ENCODE measurements at regions not wholly inside any gene's neighbourhood (a gene's known extent, or its start where the extent isn't known, plus 50 kb on each side); places are given as distances from the start of the nearest gene placed in this dataset.

GRCh38 chr5:61609840-61610677 lies 278.0 kb downstream of the ZSWIM6 start:
- Histone ChIP-seq H4K20me1 (ENCODE audit: insufficient read depth, low read length) (no peaks in the 10 kb centered on the region), H3K9ac (ENCODE audit: low read length) (no peak overlapping the region), H3K27ac (ENCODE audit: low read length) (no peak overlapping the region), H3K4me2 (ENCODE audit: low read length) (no peak overlapping the region), H3K9me3 (ENCODE audit: insufficient read depth, low read length) (no peaks in the 10 kb centered on the region), H3K27me3 (ENCODE audit: low read depth, low read length) (0 out of 2 replicates have a peak, but pooled peaks cover 3% of the 10 kb centered on the region), H3K4me3 (ENCODE audit: low read length) (no peak overlapping the region), H3K4me1 (ENCODE audit: low read length) (no peaks in the 10 kb centered on the region), H2AFZ (ENCODE audit: low read depth, low read length) (no peak overlapping the region), H3K36me3 (replicated peaks; ENCODE audit: low read depth, low read length) (no peaks in the 10 kb centered on the region), H3K79me2 (ENCODE audit: low read length) (no peaks in the 10 kb centered on the region)
- TF ChIP-seq, protein P1, sequence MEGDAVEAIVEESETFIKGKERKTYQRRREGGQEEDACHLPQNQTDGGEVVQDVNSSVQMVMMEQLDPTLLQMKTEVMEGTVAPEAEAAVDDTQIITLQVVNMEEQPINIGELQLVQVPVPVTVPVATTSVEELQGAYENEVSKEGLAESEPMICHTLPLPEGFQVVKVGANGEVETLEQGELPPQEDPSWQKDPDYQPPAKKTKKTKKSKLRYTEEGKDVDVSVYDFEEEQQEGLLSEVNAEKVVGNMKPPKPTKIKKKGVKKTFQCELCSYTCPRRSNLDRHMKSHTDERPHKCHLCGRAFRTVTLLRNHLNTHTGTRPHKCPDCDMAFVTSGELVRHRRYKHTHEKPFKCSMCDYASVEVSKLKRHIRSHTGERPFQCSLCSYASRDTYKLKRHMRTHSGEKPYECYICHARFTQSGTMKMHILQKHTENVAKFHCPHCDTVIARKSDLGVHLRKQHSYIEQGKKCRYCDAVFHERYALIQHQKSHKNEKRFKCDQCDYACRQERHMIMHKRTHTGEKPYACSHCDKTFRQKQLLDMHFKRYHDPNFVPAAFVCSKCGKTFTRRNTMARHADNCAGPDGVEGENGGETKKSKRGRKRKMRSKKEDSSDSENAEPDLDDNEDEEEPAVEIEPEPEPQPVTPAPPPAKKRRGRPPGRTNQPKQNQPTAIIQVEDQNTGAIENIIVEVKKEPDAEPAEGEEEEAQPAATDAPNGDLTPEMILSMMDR (IDR thresholded peaks at IDR 0.05; ENCODE audit: low read depth, low read length) = no peak
- no peak for TF ChIP-seq EZH2phosphoT487 (IDR thresholded peaks at IDR 0.05; ENCODE audit: low read depth)

DNA sequence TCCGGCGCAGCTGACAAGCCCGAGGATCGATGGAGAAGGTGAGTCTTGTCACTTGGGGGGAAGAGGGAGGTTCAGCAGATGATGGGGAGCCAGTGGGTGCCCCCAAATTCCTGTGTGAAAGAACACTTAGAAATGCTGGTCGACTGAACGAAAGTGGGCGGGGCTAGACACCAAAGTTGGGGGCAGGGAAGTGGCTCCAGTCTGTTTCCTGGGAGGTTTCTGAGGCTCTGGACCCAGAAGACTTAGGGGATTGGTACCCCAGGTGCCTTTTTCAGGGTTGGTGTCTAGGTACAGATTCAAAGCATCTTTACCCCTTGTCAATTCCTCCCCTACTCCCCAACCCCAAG lies 278.6 kb downstream of the ZSWIM6 start:
- H4K20me1 ChIP-seq (ENCODE audit: insufficient read depth, low read length) = no peaks in the 10 kb centered on the region
- no peak overlapping the region for H3K4me2 ChIP-seq (ENCODE audit: low read length)
- no peak overlapping the region for H3K9ac ChIP-seq (ENCODE audit: low read length)
- TF ChIP-seq EZH2phosphoT487 (IDR thresholded peaks at IDR 0.05; ENCODE audit: low read depth) = no peak
- TF ChIP-seq, protein P1 (IDR thresholded peaks at IDR 0.05; ENCODE audit: low read depth, low read length) = no peak
- no peaks in the 10 kb centered on the region for H3K9me3 ChIP-seq (ENCODE audit: insufficient read depth, low read length)
- H3K4me3 ChIP-seq (ENCODE audit: low read length) = no peak overlapping the region
- H3K27me3 ChIP-seq (ENCODE audit: low read depth, low read length) = 0 out of 2 replicates have a peak, but pooled peaks cover 3% of the 10 kb centered on the region
- no peaks in the 10 kb centered on the region for H3K36me3 ChIP-seq (replicated peaks; ENCODE audit: low read depth, low read length)
- no peak overlapping the region for H3K27ac ChIP-seq (ENCODE audit: low read length)
- no peak overlapping the region for H2AFZ ChIP-seq (ENCODE audit: low read depth, low read length)
- H3K79me2 ChIP-seq (ENCODE audit: low read length) = no peaks in the 10 kb centered on the region
- H3K4me1 ChIP-seq (ENCODE audit: low read length) = no peaks in the 10 kb centered on the region

DNA sequence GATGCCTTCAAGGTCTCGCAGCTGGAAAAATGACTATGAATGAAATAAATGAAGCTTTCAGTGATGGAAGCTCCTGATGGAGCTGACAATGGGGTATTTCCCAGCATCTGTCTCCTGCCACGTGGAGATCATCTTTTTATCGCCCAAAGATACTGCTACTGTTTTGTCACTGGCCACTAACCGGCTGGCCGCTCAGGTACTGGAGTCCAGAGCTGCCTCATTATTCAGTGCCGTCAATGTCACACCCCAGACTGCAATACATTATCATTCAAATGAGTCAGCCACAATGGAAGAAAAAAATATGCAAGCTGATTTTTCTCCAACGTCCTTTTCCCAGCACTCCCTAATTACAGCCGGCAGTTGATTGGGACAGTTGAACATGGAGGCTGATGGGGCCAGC lies 280.4 kb downstream of the ZSWIM6 start:
- Histone ChIP-seq H3K36me3 (replicated peaks; ENCODE audit: low read depth, low read length) (no peaks in the 10 kb centered on the region), H3K4me2 (ENCODE audit: low read length) (no peak overlapping the region), H3K4me1 (ENCODE audit: low read length) (no peaks in the 10 kb centered on the region), H3K9ac (ENCODE audit: low read length) (no peak overlapping the region), H4K20me1 (ENCODE audit: insufficient read depth, low read length) (no peaks in the 10 kb centered on the region), H3K4me3 (ENCODE audit: low read length) (no peak overlapping the region), H3K27me3 (ENCODE audit: low read depth, low read length) (0 out of 2 replicates have a peak, but pooled peaks cover 3% of the 10 kb centered on the region), H2AFZ (ENCODE audit: low read depth, low read length) (no peak overlapping the region), H3K79me2 (ENCODE audit: low read length) (no peaks in the 10 kb centered on the region), H3K9me3 (ENCODE audit: insufficient read depth, low read length) (no peaks in the 10 kb centered on the region), H3K27ac (ENCODE audit: low read length) (no peak overlapping the region)
- TF ChIP-seq EZH2phosphoT487 (IDR thresholded peaks at IDR 0.05; ENCODE audit: low read depth) = no peak
- TF ChIP-seq, protein P1 (IDR thresholded peaks at IDR 0.05; ENCODE audit: low read depth, low read length) = no peak

GRCh38 chr5:61613679-61614078 lies 281.6 kb downstream of the ZSWIM6 start:
- H2AFZ ChIP-seq (ENCODE audit: low read depth, low read length) = no peak overlapping the region
- H3K27ac ChIP-seq (ENCODE audit: low read length) = no peak overlapping the region
- H3K4me1 ChIP-seq (ENCODE audit: low read length) = no peaks in the 10 kb centered on the region
- H3K4me2 ChIP-seq (ENCODE audit: low read length) = no peak overlapping the region
- no peak overlapping the region for H3K9ac ChIP-seq (ENCODE audit: low read length)
- no peaks in the 10 kb centered on the region for H3K9me3 ChIP-seq (ENCODE audit: insufficient read depth, low read length)
- H3K27me3 ChIP-seq (ENCODE audit: low read depth, low read length) = 0 out of 2 replicates have a peak, but pooled peaks cover 3% of the 10 kb centered on the region
- no peaks in the 10 kb centered on the region for H4K20me1 ChIP-seq (ENCODE audit: insufficient read depth, low read length)
- TF ChIP-seq, protein P1 (IDR thresholded peaks at IDR 0.05; ENCODE audit: low read depth, low read length) = no peak
- TF ChIP-seq EZH2phosphoT487 (IDR thresholded peaks at IDR 0.05; ENCODE audit: low read depth) = no peak
- no peaks in the 10 kb centered on the region for H3K79me2 ChIP-seq (ENCODE audit: low read length)
- no peak overlapping the region for H3K4me3 ChIP-seq (ENCODE audit: low read length)
- no peaks in the 10 kb centered on the region for H3K36me3 ChIP-seq (replicated peaks; ENCODE audit: low read depth, low read length)

Measured in OCI-LY3 (cell line).